ENCODE measurements at regions not wholly inside any gene's neighbourhood (a gene's known extent, or its start where the extent isn't known, plus 50 kb on each side); places are given as distances from the start of the nearest gene placed in this dataset.

- H3K4me3 ChIP-seq (ENCODE audit: low read length) = no peak overlapping the region
- POLR2A ChIA-PET = no interaction called here
- peaks cover 0 to 4% (median 0%) of the 10 kb centered on the region in 5 donors for H3K36me3 Mint-ChIP-seq
- H3K27me3 Mint-ChIP-seq = peaks cover 5 to 75% (median 44%) of the 10 kb centered on the region in 5 donors
- no peaks in the 10 kb centered on the region for H3K36me3 ChIP-seq (ENCODE audit: control insufficient read depth in 2 of 3, insufficient read depth in 3 of 3, low read length in 3 of 3)
- H3K27ac ChIP-seq (ENCODE audit: low read depth, low read length) = no peak overlapping the region
- H3K9me3 Mint-ChIP-seq = peaks cover 0 to 22% (median 8%) of the 10 kb centered on the region in 11 donors
- CTCF ChIA-PET = no interaction called here
- intact Hi-C loops (cut with micrococcal nuclease) = no loop called here
- no peaks in the 10 kb centered on the region for H3K27me3 ChIP-seq (ENCODE audit: control insufficient read depth in 2 of 2, insufficient read depth in 2 of 2, low read length in 2 of 2)
- H3K4me1 ChIP-seq (ENCODE audit: control insufficient read depth in 2 of 2, insufficient read depth in 2 of 2, low read length in 2 of 2) = no peaks in the 10 kb centered on the region
- H3K27ac Mint-ChIP-seq = no peak overlapping the region
- H3K9me3 ChIP-seq (ENCODE audit: control insufficient read depth in 2 of 3, low read length in 3 of 3) = no peaks in the 10 kb centered on the region
- no peak for ATAC-seq
- no peak for DNase-seq
- no peak overlapping the region for H3K4me3 Mint-ChIP-seq
- H3K4me1 Mint-ChIP-seq = peaks cover 0 to 3% (median 0%) of the 10 kb centered on the region in 7 donors
Measured at GRCh38 chr2:219714681-219715400, 87.4 kb downstream of the SLC4A3 start.

- H3K27me3 Mint-ChIP-seq = peaks cover 5 to 66% (median 34%) of the 10 kb centered on the region in 5 donors
- intact Hi-C loops (cut with micrococcal nuclease) = no loop called here
- peaks cover 0 to 1% (median 0%) of the 10 kb centered on the region in 7 donors for H3K4me1 Mint-ChIP-seq
- Histone ChIP-seq H3K27me3 (ENCODE audit: control insufficient read depth in 2 of 2, insufficient read depth in 2 of 2, low read length in 2 of 2) (no peaks in the 10 kb centered on the region), H3K4me3 (ENCODE audit: low read length) (no peak overlapping the region), H3K9me3 (ENCODE audit: control insufficient read depth in 2 of 3, low read length in 3 of 3) (no peaks in the 10 kb centered on the region), H3K4me1 (ENCODE audit: control insufficient read depth in 2 of 2, insufficient read depth in 2 of 2, low read length in 2 of 2) (no peaks in the 10 kb centered on the region), H3K27ac (ENCODE audit: low read depth, low read length) (no peak overlapping the region), H3K36me3 (ENCODE audit: control insufficient read depth in 2 of 3, insufficient read depth in 3 of 3, low read length in 3 of 3) (no peaks in the 10 kb centered on the region)
- H3K27ac Mint-ChIP-seq = no peak overlapping the region
- H3K36me3 Mint-ChIP-seq = peaks cover 0 to 3% (median 0%) of the 10 kb centered on the region in 5 donors
- no peak for ATAC-seq
- H3K4me3 Mint-ChIP-seq = no peak overlapping the region
- ChIA-PET CTCF (no interaction called here), POLR2A (no interaction called here)
- peaks cover 0 to 16% (median 3%) of the 10 kb centered on the region in 11 donors for H3K9me3 Mint-ChIP-seq
- no peak for DNase-seq
Measured at GRCh38 chr2:219718066-219718465, 90.6 kb downstream of the SLC4A3 start.

DNA sequence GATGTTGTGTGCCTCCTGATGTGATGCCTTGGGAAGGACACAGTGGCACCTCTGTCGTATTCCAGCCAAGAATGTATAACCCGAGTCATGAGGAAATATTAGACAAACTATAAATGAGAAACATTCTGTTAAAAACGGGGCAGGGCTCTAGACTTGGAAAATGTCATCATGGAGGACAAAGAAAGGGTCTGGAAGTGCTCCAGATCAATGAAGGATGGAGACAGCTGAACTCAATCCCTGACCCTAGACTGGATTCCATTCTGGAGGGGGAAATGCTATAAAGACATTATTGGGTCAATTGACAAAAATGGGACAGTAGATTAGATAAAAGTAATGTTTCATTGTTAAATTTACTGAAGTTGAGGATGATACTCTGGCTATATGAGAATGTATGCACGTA, 92.1 kb downstream of the SLC4A3 start:
- H3K9me3 ChIP-seq (ENCODE audit: control insufficient read depth in 2 of 3, low read length in 3 of 3) = no peaks in the 10 kb centered on the region
- H3K4me1 ChIP-seq (ENCODE audit: control insufficient read depth in 2 of 2, insufficient read depth in 2 of 2, low read length in 2 of 2) = no peaks in the 10 kb centered on the region
- Mint-ChIP-seq H3K9me3 (peaks cover 0 to 3% (median 0%) of the 10 kb centered on the region in 11 donors), H3K4me3 (no peak overlapping the region), H3K4me1 (no peaks in the 10 kb centered on the region), H3K27me3 (peaks cover 5 to 53% (median 28%) of the 10 kb centered on the region in 5 donors), H3K36me3 (no peaks in the 10 kb centered on the region), H3K27ac (no peak overlapping the region)
- no peak for ATAC-seq
- ChIA-PET CTCF (no interaction called here), POLR2A (no interaction called here)
- no peaks in the 10 kb centered on the region for H3K27me3 ChIP-seq (ENCODE audit: control insufficient read depth in 2 of 2, insufficient read depth in 2 of 2, low read length in 2 of 2)
- H3K27ac ChIP-seq (ENCODE audit: low read depth, low read length) = no peak overlapping the region
- no peak for DNase-seq
- no peak overlapping the region for H3K4me3 ChIP-seq (ENCODE audit: low read length)
- intact Hi-C loops (cut with micrococcal nuclease) = no loop called here
- H3K36me3 ChIP-seq (ENCODE audit: control insufficient read depth in 2 of 3, insufficient read depth in 3 of 3, low read length in 3 of 3) = no peaks in the 10 kb centered on the region

- H3K9me3 Mint-ChIP-seq = peaks cover 0 to 3% (median 0%) of the 10 kb centered on the region in 11 donors
- DNase-seq (no peak), ATAC-seq (no peak)
- no peaks in the 10 kb centered on the region for H3K36me3 ChIP-seq (ENCODE audit: control insufficient read depth in 2 of 3, insufficient read depth in 3 of 3, low read length in 3 of 3)
- H3K36me3 Mint-ChIP-seq = no peaks in the 10 kb centered on the region
- no peaks in the 10 kb centered on the region for H3K4me1 Mint-ChIP-seq
- no peak overlapping the region for H3K4me3 ChIP-seq (ENCODE audit: low read length)
- POLR2A ChIA-PET = no interaction called here
- no peaks in the 10 kb centered on the region for H3K4me1 ChIP-seq (ENCODE audit: control insufficient read depth in 2 of 2, insufficient read depth in 2 of 2, low read length in 2 of 2)
- H3K9me3 ChIP-seq (ENCODE audit: control insufficient read depth in 2 of 3, low read length in 3 of 3) = no peaks in the 10 kb centered on the region
- H3K27me3 ChIP-seq (ENCODE audit: control insufficient read depth in 2 of 2, insufficient read depth in 2 of 2, low read length in 2 of 2) = no peaks in the 10 kb centered on the region
- CTCF ChIA-PET = no interaction called here
- H3K27ac Mint-ChIP-seq = no peak overlapping the region
- H3K27ac ChIP-seq (ENCODE audit: low read depth, low read length) = no peak overlapping the region
- H3K4me3 Mint-ChIP-seq = no peak overlapping the region
- H3K27me3 Mint-ChIP-seq = peaks cover 5 to 45% (median 28%) of the 10 kb centered on the region in 5 donors
- intact Hi-C loops (cut with micrococcal nuclease) = no loop called here
Measured at GRCh38 chr2:219720956-219721355, 93.5 kb downstream of the SLC4A3 start.

DNA sequence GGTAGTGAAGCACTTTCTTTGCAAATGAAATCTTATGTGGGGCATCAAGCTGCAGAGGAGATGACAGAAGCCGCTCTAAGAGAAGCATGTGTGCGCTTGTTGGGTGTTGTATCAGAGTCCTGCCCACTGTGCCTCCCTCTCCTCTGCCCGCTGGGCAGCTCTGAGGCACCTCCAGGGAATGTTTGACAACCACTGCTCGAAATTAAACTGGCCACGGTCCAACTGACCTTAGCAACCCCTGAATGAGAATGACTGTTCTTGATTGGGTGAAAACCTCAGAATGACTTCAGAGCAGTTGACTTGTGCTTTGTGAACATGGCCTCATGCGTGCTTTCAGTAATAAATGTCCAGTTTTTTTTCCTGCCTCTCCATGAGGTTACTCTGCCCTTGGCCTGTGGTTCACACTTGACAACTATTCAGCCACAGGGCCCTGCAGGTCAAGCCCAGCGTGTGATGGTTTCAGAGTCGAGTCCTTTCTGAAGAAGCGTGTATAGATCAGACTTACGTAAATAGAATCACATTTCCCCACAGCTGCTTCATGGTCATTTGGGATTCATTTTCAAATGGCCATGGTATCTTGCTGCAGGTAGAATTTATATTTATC, 94.9 kb downstream of the SLC4A3 start:
- H3K36me3 Mint-ChIP-seq = no peaks in the 10 kb centered on the region
- H3K36me3 ChIP-seq (ENCODE audit: control insufficient read depth in 2 of 3, insufficient read depth in 3 of 3, low read length in 3 of 3) = no peaks in the 10 kb centered on the region
- ChIA-PET CTCF (no interaction called here), POLR2A (no interaction called here)
- H3K4me3 Mint-ChIP-seq = no peak overlapping the region
- no peaks in the 10 kb centered on the region for H3K27me3 ChIP-seq (ENCODE audit: control insufficient read depth in 2 of 2, insufficient read depth in 2 of 2, low read length in 2 of 2)
- intact Hi-C loops (cut with micrococcal nuclease) = no loop called here
- DNase-seq (no peak), ATAC-seq (no peak)
- no peaks in the 10 kb centered on the region for H3K4me1 Mint-ChIP-seq
- no peaks in the 10 kb centered on the region for H3K4me1 ChIP-seq (ENCODE audit: control insufficient read depth in 2 of 2, insufficient read depth in 2 of 2, low read length in 2 of 2)
- H3K27ac Mint-ChIP-seq = no peak overlapping the region
- peaks cover 0 to 3% (median 0%) of the 10 kb centered on the region in 11 donors for H3K9me3 Mint-ChIP-seq
- no peaks in the 10 kb centered on the region for H3K9me3 ChIP-seq (ENCODE audit: control insufficient read depth in 2 of 3, low read length in 3 of 3)
- H3K27me3 Mint-ChIP-seq = peaks cover 5 to 50% (median 37%) of the 10 kb centered on the region in 5 donors
- H3K27ac ChIP-seq (ENCODE audit: low read depth, low read length) = no peak overlapping the region
- H3K4me3 ChIP-seq (ENCODE audit: low read length) = no peak overlapping the region

- ChIA-PET CTCF (no interaction called here), POLR2A (no interaction called here)
- no peak overlapping the region for H3K27ac ChIP-seq (ENCODE audit: low read depth, low read length)
- Mint-ChIP-seq H3K9me3 (peaks cover 0 to 3% (median 0%) of the 10 kb centered on the region in 11 donors), H3K4me3 (no peak overlapping the region), H3K27ac (no peak overlapping the region), H3K36me3 (no peaks in the 10 kb centered on the region), H3K4me1 (no peaks in the 10 kb centered on the region), H3K27me3 (peaks cover 4 to 49% (median 37%) of the 10 kb centered on the region in 5 donors)
- no peak for DNase-seq
- H3K27me3 ChIP-seq (ENCODE audit: control insufficient read depth in 2 of 2, insufficient read depth in 2 of 2, low read length in 2 of 2) = no peaks in the 10 kb centered on the region
- intact Hi-C loops (cut with micrococcal nuclease) = no loop called here
- no peak overlapping the region for H3K4me3 ChIP-seq (ENCODE audit: low read length)
- no peaks in the 10 kb centered on the region for H3K36me3 ChIP-seq (ENCODE audit: control insufficient read depth in 2 of 3, insufficient read depth in 3 of 3, low read length in 3 of 3)
- no peaks in the 10 kb centered on the region for H3K4me1 ChIP-seq (ENCODE audit: control insufficient read depth in 2 of 2, insufficient read depth in 2 of 2, low read length in 2 of 2)
- H3K9me3 ChIP-seq (ENCODE audit: control insufficient read depth in 2 of 3, low read length in 3 of 3) = no peaks in the 10 kb centered on the region
- no peak for ATAC-seq
Measured at GRCh38 chr2:219723311-219723710, 95.9 kb downstream of the SLC4A3 start.

- no peak overlapping the region for H3K4me3 Mint-ChIP-seq
- H3K27ac Mint-ChIP-seq = no peak overlapping the region
- intact Hi-C loops (cut with micrococcal nuclease) = no loop called here
- H3K36me3 ChIP-seq (ENCODE audit: control insufficient read depth in 2 of 3, insufficient read depth in 3 of 3, low read length in 3 of 3) = no peaks in the 10 kb centered on the region
- no peaks in the 10 kb centered on the region for H3K27me3 ChIP-seq (ENCODE audit: control insufficient read depth in 2 of 2, insufficient read depth in 2 of 2, low read length in 2 of 2)
- no peak for DNase-seq
- no peaks in the 10 kb centered on the region for H3K4me1 Mint-ChIP-seq
- ChIA-PET POLR2A (no interaction called here), CTCF (no interaction called here)
- H3K4me3 ChIP-seq (ENCODE audit: low read length) = no peak overlapping the region
- peaks cover 3 to 39% (median 31%) of the 10 kb centered on the region in 5 donors for H3K27me3 Mint-ChIP-seq
- no peak overlapping the region for H3K27ac ChIP-seq (ENCODE audit: low read depth, low read length)
- H3K9me3 Mint-ChIP-seq = peaks cover 0 to under 1% (median 0%) of the 10 kb centered on the region in 11 donors
- no peaks in the 10 kb centered on the region for H3K4me1 ChIP-seq (ENCODE audit: control insufficient read depth in 2 of 2, insufficient read depth in 2 of 2, low read length in 2 of 2)
- H3K9me3 ChIP-seq (ENCODE audit: control insufficient read depth in 2 of 3, low read length in 3 of 3) = no peaks in the 10 kb centered on the region
- H3K36me3 Mint-ChIP-seq = no peaks in the 10 kb centered on the region
- ATAC-seq = no peak
Measured at GRCh38 chr2:219724628-219725027, 97.2 kb downstream of the SLC4A3 start.
